GM21717 (cell line): ENCODE measurements at regions not wholly inside any gene's neighbourhood (a gene's known extent, or its start where the extent isn't known, plus 50 kb on each side); places are given as distances from the start of the nearest gene placed in this dataset.

ENCODE experiments used
- ATAC-seq: cut with Tn5 transposase; IDR thresholded peaks from one replicate; pipeline ENCODE4 v1.9.1; 2021; ENCODE audit warnings: mild to moderate bottlenecking, moderate library complexity; ENCODE audit not compliant: unreplicated experiment

DNA sequence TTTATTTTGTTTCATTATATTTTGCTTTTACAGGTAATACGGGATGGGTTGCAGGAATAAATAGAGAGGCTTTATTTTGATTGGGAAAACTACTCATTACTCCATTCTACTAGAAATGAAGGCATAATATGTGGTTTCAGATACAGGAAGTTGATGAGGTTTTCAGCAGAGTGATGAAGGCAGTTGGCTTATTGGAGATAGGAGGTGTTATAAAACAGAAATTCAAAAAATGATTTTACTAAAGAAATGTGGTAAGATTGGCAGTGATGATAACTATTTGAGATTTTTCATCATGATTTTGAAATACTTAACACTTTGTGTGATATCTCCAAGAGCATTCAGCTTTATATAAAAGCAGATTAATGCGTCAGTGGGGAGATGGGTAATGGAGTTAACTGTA lies 1445.7 kb upstream of the CADM2 start:
- ATAC-seq, result no peak

DNA sequence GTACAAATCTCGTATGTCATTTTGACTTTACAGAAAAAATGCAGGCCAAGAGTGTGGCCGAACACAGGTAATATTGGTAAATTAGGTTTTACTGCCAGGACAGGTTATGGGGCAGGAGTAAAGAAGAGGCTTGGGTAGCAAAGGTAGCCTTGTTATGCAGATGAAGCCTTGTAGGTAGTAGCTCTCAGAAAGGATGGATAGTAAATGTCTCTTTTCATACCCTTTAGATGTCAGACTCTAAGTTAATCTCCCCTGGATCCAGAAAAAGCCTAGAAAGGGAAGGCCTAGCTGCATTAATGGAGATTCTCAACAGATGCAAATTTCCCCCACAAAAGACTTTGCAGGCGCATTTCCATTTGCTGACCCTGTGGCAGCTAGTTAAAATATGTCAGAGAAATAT lies 1445.1 kb upstream of the CADM2 start:
- no peak for ATAC-seq

DNA sequence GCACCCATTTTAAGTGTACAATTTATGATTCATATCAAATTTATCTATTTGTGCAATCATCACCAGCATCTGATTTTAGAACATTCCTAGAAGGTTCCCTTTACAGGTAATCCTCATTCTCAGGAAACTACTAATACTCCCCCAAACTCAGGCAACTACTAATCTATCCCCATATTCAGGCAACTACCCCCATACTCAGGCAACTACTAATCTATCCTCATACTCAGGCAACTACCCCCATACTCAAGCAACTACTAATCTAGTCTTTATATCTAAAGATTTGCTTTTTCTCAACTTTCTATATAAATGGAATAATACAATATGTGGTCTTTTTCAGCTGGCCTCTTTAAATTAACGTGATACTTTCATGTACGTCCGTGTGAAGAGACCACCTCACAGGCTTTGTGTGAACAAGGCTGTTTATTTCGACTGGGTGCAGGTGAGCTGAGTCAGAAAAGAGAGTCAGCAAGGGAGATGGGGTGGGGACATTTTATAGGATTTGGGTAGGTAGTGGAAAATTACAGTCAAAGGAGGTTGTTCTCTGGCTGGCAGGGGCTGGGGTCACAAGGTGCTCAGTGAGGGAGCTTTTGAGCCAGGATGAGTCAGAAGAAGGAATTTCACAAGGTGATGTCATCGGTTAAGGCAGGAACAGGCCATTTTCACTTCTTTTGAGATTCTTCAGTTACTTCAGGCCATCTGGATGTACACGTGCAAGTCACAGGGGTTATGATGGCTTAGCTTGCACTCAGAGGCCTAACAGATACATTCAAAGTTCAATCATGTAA lies 1444.5 kb upstream of the CADM2 start:
- no peak for ATAC-seq

DNA sequence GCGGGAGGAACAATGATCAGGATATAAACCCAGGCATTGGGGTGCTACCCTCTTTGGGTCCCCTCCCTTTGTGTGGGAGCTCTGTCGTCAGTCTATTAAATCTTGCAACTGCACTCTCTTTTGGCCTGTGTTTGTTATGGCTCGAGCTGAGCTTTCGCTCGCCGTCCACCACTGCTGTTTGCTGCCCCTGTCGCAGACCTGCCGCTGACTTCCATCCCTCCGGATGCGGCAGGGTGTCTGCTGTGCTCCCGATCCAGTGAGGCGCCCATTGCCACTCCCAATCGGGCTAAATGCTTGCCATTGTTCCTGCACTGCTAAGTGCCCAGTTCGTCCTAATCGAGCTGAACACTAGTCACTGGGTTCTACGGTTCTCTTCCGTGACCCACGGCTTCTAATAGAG lies 1443.7 kb upstream of the CADM2 start:
- no peak for ATAC-seq

DNA sequence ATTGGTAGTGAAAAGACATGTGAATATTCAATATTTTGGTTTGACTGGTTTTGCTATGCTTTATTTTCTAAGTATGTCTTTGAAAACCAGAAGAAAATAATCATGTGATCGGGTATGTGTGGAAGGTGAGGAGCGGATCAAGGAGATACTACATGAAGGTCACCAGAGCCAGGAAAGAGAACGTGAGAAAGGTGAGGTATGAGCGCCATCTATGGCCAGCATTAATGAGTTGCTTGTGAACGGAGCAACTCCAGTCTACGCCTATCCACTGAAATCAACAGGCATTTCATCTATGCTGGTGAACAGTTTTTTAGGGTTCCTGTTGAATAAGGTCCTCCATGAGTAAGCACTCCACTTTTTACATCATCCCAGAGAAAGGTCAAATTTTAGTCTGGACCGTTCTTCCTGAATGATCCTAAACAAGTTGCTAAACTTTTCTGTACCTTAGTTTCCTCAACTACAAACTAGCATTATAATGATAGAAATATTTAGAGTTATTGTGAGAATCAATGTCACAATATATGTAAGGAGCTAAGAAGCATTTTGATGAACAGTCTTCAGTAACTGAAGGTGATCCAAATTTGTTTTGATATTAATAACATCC lies 1435.2 kb upstream of the CADM2 start:
- ATAC-seq, result peak; percentile 89

DNA sequence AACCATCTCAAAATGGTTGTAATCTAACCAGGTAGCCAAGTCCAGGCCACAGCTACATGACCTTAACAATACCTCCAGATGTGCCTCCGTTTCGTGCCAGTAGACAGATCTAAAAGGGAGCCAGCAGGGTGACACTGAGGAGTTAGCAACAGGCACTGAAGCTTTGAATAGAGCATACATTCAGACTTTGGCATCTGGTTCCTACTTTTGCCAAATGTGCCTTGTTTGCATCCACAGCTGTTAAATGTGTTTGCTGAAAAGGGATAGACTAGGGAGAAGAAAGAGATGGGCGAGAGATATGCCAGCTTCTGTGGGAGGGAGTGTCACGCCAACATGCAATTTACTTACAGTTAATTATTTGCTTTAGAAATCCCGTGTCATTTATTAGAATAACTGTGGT lies 1433.9 kb upstream of the CADM2 start:
- ATAC-seq, result no peak

DNA sequence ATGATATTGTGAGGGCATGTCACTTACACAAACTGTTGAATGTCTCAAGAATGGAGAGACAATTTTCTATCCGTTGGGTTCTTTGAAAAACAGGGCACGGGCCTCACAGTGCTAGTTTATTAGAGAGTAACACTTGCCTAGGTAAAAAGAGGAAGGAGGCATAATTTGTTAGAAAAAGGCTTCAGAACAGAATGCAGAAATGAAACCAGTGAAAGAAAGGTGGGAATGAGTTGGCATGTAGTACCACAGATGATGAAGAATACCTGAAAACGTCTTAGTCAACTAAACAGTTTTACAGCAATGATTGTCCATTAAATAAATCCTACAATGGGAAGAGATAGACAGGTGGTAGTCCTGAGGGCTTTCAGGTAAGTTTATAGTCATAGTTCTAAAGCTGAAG lies 1399.7 kb upstream of the CADM2 start:
- ATAC-seq, result peak; percentile 50

DNA sequence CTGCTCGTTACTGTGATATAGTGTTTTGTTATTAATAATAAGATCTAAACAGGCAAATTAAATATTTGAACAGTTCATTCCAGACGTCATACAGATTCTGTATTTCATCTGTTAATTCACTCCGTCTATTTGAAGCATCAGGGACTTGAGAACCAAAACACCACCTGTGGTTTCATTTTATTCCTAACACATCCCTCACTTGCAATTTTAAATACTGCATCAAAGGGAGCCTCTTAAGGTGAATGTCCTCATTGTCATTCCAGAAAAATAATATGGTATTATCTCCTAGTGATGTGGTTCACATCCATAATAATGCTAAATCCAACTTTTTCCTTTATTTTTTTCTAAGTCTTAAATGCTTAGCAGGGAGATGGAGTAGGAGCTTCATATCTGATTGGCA lies 1390.9 kb upstream of the CADM2 start:
- no peak for ATAC-seq

DNA sequence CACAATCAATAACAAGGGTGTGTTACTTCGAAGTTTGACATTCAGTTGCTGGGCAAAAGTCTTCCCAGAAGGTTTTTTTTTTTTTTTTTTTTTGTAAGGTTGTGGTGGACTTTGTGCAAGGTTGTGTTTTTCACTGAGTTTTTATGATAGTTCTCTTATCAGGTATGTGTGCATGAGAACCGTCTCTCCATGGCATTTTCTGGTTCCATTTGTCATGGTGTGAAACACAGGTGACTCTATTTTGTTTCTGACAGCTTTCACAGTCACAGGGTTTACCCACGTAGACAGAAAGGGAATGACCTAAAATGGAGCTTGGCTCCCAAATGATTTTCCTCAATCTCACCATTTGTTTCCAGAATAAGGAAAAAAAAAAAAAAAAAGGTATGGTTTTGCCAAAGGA lies 1377.2 kb upstream of the CADM2 start:
- ATAC-seq, result no peak

DNA sequence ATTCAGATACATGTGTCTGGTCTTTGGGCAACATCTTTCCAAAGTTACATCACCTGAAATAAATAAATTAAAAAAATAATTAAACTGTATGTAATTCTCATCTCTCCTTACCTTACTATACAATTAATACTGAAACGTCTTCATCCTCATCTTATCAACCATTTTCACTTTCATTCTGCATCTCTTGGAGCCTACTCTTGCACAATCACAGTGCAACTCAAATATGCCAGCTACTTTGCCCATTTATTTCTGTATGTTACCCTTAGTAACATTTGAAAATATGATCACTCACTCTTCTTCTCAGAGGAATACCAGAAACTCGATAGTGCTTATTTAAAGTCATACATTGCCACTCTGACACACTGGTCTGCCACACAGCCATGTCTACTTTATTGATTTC lies 1357.1 kb upstream of the CADM2 start:
- no peak for ATAC-seq

DNA sequence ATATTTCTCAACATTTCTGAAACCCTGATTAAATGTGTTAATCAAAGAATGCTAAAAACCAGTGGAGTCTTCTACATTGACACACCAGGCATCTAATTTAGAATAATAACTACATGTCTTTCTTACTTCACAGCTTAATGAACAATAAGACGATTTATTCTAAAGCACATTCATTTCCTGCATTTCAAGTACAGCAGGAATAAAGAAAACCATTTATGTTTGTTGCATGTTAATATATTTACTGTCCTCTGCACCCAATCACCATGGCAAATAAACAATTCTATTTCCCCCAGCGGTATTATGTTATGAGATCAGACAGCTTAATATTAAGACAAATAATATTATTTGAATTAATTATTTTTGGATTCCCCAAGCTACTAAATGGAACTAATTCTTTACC lies 1336.3 kb upstream of the CADM2 start:
- no peak for ATAC-seq

DNA sequence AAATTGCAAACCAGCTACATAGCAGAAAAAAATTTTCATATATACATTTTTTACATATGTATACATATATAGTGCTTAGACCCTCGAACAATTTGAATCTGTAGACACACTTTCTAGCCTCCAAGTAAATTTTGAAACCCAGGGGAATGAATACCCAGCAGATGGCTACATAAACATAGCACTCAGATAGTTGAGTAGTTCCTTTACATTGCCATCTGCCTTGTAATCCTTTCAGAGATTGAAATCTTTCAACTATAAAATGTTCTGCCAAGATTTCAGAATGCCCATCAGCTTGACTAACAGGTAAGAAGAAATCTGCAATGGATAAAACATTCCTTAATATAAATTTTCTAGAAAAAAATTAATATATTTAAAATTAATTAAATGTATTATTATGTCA lies 1333.5 kb upstream of the CADM2 start:
- no peak for ATAC-seq

DNA sequence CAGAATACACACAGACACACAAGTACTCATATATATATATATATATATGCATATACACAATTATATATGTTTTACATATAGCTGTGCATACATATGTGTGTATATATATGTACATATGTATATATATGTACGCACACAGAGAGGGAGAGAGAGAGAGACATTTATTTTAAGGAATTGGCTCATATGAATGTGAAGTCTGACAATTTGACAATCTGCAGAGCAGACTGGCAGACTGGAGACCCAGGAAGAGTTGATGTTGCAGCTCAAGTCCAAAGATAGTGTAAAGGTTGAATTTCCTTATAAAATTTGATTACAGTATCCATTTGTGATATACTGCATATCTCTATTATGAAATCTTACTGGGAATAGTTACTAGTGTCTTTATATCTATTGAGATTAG lies 1330.3 kb upstream of the CADM2 start:
- no peak for ATAC-seq

DNA sequence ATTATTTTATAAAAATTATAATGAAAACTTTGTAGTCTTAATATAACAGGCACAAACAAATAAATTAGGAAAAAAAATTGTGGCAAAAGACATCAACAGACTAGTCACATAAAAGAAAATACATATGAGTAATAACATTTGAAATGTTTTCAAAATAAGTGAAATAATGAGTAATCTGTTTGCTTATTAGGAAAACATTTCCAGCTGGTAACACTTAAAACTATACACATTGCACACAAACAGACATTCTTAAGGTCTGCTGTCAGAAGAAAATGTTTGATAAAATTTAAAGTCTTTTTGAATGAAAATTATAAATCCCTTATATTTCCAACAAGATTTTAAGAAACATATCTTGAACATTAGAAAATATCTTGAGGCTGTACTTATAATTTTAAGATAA lies 1326.3 kb upstream of the CADM2 start:
- ATAC-seq, result no peak

DNA sequence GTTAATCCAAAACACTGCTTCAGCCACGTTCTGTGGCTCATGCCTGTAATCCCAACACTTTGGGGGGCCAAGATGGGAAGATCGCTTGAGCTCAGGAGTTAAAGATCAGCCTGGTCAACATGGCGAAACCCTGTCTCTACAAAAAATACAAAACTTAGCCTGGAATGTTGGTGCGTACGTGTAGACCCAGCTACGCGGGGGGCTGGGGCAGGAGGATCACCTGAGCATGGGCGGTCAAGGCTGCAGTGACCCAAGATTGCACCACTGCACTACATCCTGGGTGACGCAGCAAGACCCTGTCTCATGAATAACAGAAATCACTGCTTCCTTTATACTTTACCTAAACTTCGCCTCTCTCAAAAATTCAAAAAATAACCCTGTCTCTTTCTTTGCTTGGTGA lies 1325.0 kb upstream of the CADM2 start:
- ATAC-seq, result no peak

DNA sequence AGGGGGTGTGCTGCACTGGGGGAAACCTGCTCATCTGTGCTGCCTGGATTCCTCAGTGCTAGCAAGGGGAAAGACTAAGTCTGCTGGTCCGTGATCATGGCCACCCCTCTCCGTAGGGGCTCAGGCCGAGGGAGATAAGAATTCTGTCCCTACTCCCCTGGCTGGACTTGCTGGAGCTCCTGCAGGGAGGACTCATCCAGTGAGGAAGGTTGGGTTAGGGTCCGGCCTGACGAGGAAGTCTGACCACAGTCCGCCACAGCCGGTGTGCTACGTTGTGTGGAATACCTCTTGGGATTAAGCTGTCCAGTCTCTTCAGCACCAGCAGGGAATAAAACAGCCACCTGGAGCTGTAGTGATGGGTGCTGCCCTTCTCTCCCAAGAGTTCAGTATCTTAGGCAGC lies 1309.1 kb upstream of the CADM2 start:
- ATAC-seq, result no peak

DNA sequence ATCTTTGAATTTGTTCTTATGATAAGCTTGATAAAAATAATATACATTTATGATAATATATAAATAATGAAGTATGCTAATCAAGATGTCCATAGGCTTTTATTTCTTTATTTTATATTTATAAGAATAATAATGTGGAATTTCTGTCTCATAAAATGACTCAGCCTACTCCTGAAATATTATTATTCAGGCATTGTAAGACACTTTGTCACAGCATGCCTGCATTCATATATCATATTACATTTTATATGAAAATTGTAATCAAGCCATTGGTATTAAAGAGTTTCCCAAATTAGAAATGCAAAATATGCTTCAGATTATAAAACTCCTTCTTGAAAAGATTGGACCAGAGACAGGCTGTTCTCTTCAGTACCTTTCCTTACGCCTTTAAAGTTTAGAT lies 1303.7 kb upstream of the CADM2 start:
- ATAC-seq, result no peak

DNA sequence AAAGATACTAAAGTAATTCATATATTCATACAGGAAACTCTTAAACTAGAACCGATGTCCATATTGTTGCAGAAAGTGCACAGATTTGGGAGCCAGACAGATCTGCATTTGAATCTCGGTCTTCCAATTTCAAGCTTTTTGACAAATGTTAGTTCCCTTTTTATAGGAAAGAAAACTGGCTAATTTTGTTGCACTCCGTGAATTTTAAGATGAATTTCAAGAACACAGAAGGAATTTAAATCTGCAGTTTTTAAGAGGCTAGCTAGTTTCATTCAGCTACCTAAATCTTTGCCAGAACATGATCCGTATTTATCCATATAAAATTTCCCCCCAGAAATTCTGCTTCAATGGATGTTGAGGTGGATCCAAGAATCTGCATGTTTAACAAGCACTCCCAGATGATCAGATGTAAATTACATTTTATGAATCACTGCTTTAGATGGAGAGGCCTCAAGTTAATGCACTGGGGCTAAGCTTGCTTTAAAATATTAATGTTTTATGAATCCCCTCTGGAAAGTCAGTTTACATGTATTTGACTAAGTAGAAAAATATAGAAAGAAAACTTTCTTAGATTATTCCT lies 1296.3 kb upstream of the CADM2 start:
- no peak for ATAC-seq

DNA sequence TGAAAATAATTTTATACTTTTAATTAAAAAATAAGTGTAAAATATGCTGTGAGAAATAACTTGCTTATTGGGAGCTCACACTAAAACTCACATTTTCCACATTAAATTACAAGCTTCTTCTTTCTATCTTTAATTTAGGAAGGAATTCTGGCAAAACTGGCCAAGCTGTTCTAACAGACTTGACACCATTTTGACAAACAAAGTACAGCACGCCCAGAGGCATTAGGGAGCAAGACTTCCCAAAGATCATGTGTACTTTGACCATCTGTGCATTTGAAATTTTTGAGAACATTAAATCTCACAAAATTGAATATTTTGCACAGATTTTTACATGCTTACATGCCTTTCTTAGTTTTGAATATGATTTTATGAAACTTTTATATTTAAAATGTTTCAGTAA lies 1288.4 kb upstream of the CADM2 start:
- ATAC-seq, result no peak

DNA sequence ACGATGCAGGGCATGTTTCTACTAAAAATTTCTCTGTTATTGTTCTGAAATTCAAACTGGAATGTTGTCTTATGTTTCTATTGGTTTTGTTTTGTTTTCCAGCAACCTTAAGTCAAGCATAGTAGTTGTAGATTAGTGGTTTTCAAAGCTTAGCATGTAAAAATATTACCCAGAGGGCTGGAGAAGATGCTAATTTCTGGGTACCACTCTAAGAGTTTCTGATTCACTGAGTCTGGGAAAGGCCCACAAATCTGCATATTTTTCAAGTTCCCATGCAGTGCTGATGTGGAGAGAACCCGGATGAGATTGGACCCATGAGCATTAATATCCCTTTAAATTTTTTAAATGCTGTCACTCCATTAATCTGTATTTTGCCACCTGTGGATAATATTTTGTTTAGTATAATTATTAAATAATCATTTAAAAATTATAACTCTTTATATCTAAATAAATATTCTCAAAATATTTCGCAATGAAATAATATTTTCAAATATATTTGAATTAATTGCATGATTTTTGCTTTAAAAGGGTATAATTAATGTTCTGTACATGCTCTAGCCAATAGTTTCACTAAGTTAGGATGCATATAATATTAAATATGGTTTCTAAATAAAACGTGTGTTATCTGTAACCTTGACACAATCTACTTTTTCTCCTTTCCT lies 1274.7 kb upstream of the CADM2 start:
- ATAC-seq, result no peak

DNA sequence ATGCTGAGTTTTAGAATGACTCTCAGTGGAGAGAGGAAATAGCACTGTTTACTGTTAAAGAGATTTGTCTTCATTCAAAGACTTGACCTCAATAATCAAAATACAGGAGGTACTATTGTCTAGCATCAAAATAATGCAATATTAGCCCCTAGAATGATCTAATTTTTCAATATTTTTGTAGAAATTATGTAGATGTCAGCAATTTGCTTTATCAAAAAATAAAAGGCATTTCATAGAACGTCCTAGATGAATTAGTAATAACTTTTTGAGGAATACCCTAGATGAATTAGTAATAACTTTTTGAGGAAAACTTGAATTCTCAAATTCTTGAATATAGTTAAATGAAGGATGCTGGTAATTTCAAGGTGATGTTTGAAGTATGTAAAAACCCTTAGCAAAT lies 1252.1 kb upstream of the CADM2 start:
- ATAC-seq, result no peak

DNA sequence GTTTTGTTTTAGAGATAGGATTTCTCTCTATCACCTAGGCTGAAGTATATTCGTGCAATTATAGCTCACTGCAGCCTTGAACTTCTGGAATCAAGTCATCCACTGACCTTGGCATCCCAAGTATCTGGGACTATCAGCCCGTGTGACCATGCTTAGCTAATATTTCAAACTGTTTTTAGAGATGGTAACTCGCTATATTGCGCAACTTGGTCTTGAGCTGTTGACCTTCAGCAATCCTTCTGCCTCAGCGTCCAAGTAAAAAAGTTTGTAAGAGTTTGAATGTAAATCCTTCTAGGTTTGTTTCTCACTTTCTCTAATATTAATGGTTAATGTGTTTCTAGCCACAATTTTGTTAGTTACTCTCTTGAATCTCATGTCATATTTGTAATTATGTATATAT lies 1243.5 kb upstream of the CADM2 start:
- ATAC-seq, result no peak
